ENCODE measurements at regions not wholly inside any gene's neighbourhood (a gene's known extent, or its start where the extent isn't known, plus 50 kb on each side); places are given as distances from the start of the nearest gene placed in this dataset.

GRCh38 chr3:88940296-88940695, 167.1 kb upstream of the EPHA3 start:
- no peak for TF ChIP-seq CTCF (IDR thresholded peaks at IDR 0.05; ENCODE audit: low read depth, low read length)
- no peak for DNase-seq (ENCODE audit: extremely low read depth, low read depth)

GRCh38 chr3:88947013-88947412, 160.4 kb upstream of the EPHA3 start:
- no peak for TF ChIP-seq CTCF (IDR thresholded peaks at IDR 0.05; ENCODE audit: low read depth, low read length)
- no peak for DNase-seq (ENCODE audit: extremely low read depth, low read depth)

- TF ChIP-seq CTCF (IDR thresholded peaks at IDR 0.05; ENCODE audit: low read depth, low read length): no peak
- DNase-seq (ENCODE audit: extremely low read depth, low read depth): no peak
Measured at GRCh38 chr3:88954853-88955252, 152.6 kb upstream of the EPHA3 start.

GRCh38 chr3:88955274-88955673, 152.1 kb upstream of the EPHA3 start:
- DNase-seq (ENCODE audit: extremely low read depth, low read depth): no peak
- no peak for TF ChIP-seq CTCF (IDR thresholded peaks at IDR 0.05; ENCODE audit: low read depth, low read length)

GRCh38 chr3:88957711-88958439, 149.5 kb upstream of the EPHA3 start:
- TF ChIP-seq CTCF (IDR thresholded peaks at IDR 0.05; ENCODE audit: low read depth, low read length): no peak
- peak; percentile 10 for DNase-seq (ENCODE audit: extremely low read depth, low read depth)

- no peak for TF ChIP-seq CTCF (IDR thresholded peaks at IDR 0.05; ENCODE audit: low read depth, low read length)
- no peak for DNase-seq (ENCODE audit: extremely low read depth, low read depth)
Measured at GRCh38 chr3:88960019-88960418, 147.4 kb upstream of the EPHA3 start.

- TF ChIP-seq CTCF (IDR thresholded peaks at IDR 0.05; ENCODE audit: low read depth, low read length): no peak
- no peak for DNase-seq (ENCODE audit: extremely low read depth, low read depth)
Measured at GRCh38 chr3:88963003-88963402, 144.4 kb upstream of the EPHA3 start.

Measured in AG09319 (cell line).